ENCODE measurements at regions not wholly inside any gene's neighbourhood (a gene's known extent, or its start where the extent isn't known, plus 50 kb on each side); places are given as distances from the start of the nearest gene placed in this dataset.

- no peak for TF ChIP-seq ZNF274 (IDR thresholded peaks at IDR 0.05; ENCODE audit: low read depth, low read length)
- TF ChIP-seq YY1 (IDR thresholded peaks at IDR 0.05; ENCODE audit: insufficient read depth, insufficient read length): no peak
- TF ChIP-seq SUZ12 (IDR thresholded peaks at IDR 0.05; ENCODE audit: extremely low read depth, insufficient read depth, insufficient read length): no peak
These were observed 589.5 kb downstream of the NOVA1 start for GRCh38 chr14:26008290-26008689.
